GM23248 (cell line): ENCODE measurements at regions not wholly inside any gene's neighbourhood (a gene's known extent, or its start where the extent isn't known, plus 50 kb on each side); places are given as distances from the start of the nearest gene placed in this dataset.

Experiments
- DNase-seq: peaks from one replicate; pipeline ENCODE4 v3.0.0-alpha.2; 2015
- H2AFZ ChIP-seq: fragments of 200-600 bp; sonication (generic); 2 replicates; pipeline ENCODE4 v1.6.1; 2016; ENCODE audit warnings: antibody characterized with exemption
- H3F3A ChIP-seq: fragments of 200-600 bp; sonication (generic); 2 replicates; pipeline ENCODE4 v1.6.1; 2016; ENCODE audit warnings: mild to moderate bottlenecking, antibody characterized with exemption, mixed run types; ENCODE audit not compliant: insufficient read depth
- H3K27ac ChIP-seq: fragments of 200-600 bp; sonication (generic); 2 replicates; pipeline ENCODE4 v1.5.1; 2016; ENCODE audit warnings: mild to moderate bottlenecking
- H3K27me3 ChIP-seq: fragments of 200-600 bp; sonication (generic); replicated peaks from 2 replicates; pipeline ENCODE4 v1.6.1; 2016; ENCODE audit warnings: mild to moderate bottlenecking; ENCODE audit not compliant: insufficient read depth
- H3K36me3 ChIP-seq: fragments of 200-600 bp; sonication (generic); 2 replicates; pipeline ENCODE4 v1.6.1; 2016; ENCODE audit warnings: low read depth, mild to moderate bottlenecking
- H3K4me1 ChIP-seq: fragments of 200-600 bp; sonication (generic); 2 replicates; pipeline ENCODE4 v1.6.1; 2016; ENCODE audit warnings: mild to moderate bottlenecking; ENCODE audit not compliant: insufficient read depth
- H3K4me2 ChIP-seq: fragments of 200-600 bp; sonication (generic); one replicate; pipeline ENCODE4 v1.6.1; 2016; ENCODE audit warnings: mild to moderate bottlenecking; ENCODE audit not compliant: unreplicated experiment
- H3K4me3 ChIP-seq: fragments of 200-600 bp; sonication (generic); 2 replicates; pipeline ENCODE4 v1.5.1; 2016; ENCODE audit warnings: mild to moderate bottlenecking
- H3K79me2 ChIP-seq: fragments of 200-600 bp; sonication (generic); 2 replicates; pipeline ENCODE4 v1.6.1; 2016; ENCODE audit warnings: mild to moderate bottlenecking; ENCODE audit not compliant: insufficient read depth
- H3K9ac ChIP-seq: fragments of 200-600 bp; sonication (generic); 2 replicates; pipeline ENCODE4 v1.6.1; 2016; ENCODE audit warnings: mild to moderate bottlenecking
- H3K9me2 ChIP-seq: fragments of 200-600 bp; sonication (generic); 2 replicates; pipeline ENCODE4 v1.6.1; 2016; ENCODE audit warnings: mixed run types, mild to moderate bottlenecking, moderate library complexity; ENCODE audit not compliant: insufficient read depth
- H3K9me3 ChIP-seq: fragments of 200-600 bp; sonication (generic); one replicate; pipeline ENCODE4 v1.6.1; 2017; ENCODE audit warnings: low read depth
- H4K20me1 ChIP-seq: fragments of 200-600 bp; sonication (generic); 2 replicates; pipeline ENCODE4 v1.6.0; 2016; ENCODE audit not compliant: insufficient read depth
- EZH2 ChIP-seq: fragments of 200-600 bp; sonication (generic); IDR thresholded peaks from 2 replicates; pipeline ENCODE4 v1.6.1; 2018; ENCODE audit warnings: antibody characterized with exemption, mild to moderate bottlenecking; ENCODE audit not compliant: insufficient read depth, poor library complexity, severe bottlenecking
- EZH2phosphoT487 ChIP-seq: fragments of 200-600 bp; sonication (generic); IDR thresholded peaks from 2 replicates; pipeline ENCODE4 v1.6.1; 2018; ENCODE audit warnings: antibody characterized with exemption, moderate library complexity, mild to moderate bottlenecking, low read depth; ENCODE audit not compliant: insufficient read depth
- WGBS, 2 experiments: methylation state at CpG; one replicate each; pipeline ENCODE4 v1.1.6; 2015 to 2017; ENCODE audit warnings: low lambda C conversion rate in 2 of 2, low coverage in 1 of 2; ENCODE audit errors: missing lambda C conversion rate in 2 of 2; 5-methylcytosine and 5-hydroxymethylcytosine counted together
- in situ Hi-C: fragments of 300-500 bp; cut with MboI; formaldehyde crosslinking; loops from 2 replicates; pipeline ENCODE4 v1.15.0; 2020

DNA sequence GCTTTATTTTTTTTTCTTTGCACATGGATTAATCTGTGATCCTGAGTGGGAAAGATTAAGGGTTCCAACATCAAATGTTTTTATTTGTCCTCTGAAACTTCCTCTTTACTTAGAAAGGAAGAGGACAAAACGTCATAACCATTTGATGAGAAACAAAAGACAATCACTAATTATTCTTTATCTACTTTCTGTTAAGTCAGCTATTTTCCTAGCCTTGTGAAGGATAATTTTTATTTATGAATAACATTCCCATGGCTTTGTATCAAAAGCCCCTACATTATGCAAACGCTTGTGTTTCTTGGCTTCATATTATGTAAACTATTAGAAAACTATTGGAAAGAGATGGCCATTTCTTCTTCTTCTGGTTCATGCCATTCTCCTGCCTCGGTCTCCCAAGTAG is 677.6 kb downstream of the CDY2B start:
- TF ChIP-seq EZH2 (no peak), EZH2phosphoT487 (no peak)
- H3K4me2 ChIP-seq = no peak overlapping the region
- no peaks in the 10 kb centered on the region for H3K27me3 ChIP-seq
- H3K4me1 ChIP-seq = no peaks in the 10 kb centered on the region
- DNase-seq = no peak
- 10 to 11% methylated on average over 3 of the region's 3 CpGs for WGBS, 2 experiments
- H3K9me3 ChIP-seq = no peaks in the 10 kb centered on the region
- H3K27ac ChIP-seq = no peak overlapping the region
- no peaks in the 10 kb centered on the region for H3K36me3 ChIP-seq
- H4K20me1 ChIP-seq = no peaks in the 10 kb centered on the region
- no peak overlapping the region for H2AFZ ChIP-seq
- H3K9ac ChIP-seq = no peak overlapping the region
- H3K4me3 ChIP-seq = no peak overlapping the region
- no peaks in the 10 kb centered on the region for H3K9me2 ChIP-seq
- no peaks in the 10 kb centered on the region for H3K79me2 ChIP-seq
- no peaks in the 10 kb centered on the region for H3F3A ChIP-seq
- in situ Hi-C loops = no loop called here

DNA sequence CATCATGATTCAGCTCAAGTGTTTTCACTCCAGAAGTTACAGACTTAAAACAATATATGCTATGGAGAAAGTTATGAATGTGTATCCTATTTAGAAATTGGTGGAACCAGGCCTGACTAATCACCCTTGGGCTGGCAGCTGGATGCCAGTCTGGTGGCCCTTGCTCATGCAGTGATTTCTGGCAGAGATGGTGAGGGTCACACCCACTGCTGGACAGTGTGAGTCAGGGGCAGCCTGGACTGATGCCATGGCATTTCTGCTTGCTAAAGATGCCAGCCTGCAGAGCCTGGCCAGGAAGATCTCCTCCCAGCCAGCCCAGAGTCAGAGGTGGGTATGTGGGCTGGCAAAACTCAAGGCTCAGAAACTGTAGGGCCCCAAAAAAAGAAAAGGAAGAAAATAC is 695.7 kb downstream of the CDY2B start:
- no peak overlapping the region for H3K4me2 ChIP-seq
- no peaks in the 10 kb centered on the region for H3K9me3 ChIP-seq
- no peaks in the 10 kb centered on the region for H3K27me3 ChIP-seq
- H3K4me1 ChIP-seq = no peaks in the 10 kb centered on the region
- H3K36me3 ChIP-seq = no peaks in the 10 kb centered on the region
- no peaks in the 10 kb centered on the region for H3F3A ChIP-seq
- no peak overlapping the region for H3K27ac ChIP-seq
- no peak overlapping the region for H3K4me3 ChIP-seq
- no peaks in the 10 kb centered on the region for H4K20me1 ChIP-seq
- no peaks in the 10 kb centered on the region for H3K79me2 ChIP-seq
- no peaks in the 10 kb centered on the region for H3K9me2 ChIP-seq
- no peak overlapping the region for H3K9ac ChIP-seq
- in situ Hi-C loops = no loop called here
- no peak overlapping the region for H2AFZ ChIP-seq
- DNase-seq = no peak
- no peak for TF ChIP-seq EZH2phosphoT487
- no peak for TF ChIP-seq EZH2

DNA sequence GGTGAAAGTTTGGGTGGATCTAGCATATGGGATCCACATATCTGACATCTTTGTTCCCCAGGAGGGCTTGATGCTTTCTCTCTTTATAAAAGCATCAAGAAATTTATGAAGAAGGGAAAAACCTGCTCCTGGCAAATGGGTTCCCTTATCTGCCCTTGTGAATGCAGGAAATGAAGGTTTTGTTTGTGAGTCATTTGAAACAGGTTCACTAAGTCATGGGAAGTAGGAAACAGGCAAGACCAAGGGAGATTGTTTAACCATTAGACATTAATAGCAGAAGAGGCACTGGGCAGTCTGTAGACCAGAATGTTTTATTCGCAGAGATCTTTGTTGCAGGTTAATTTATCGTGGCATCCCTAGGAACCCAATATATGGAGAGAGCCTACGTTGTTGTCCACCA is 713.1 kb downstream of the CDY2B start:
- Histone ChIP-seq H3K36me3 (no peaks in the 10 kb centered on the region), H3K27ac (no peak overlapping the region), H3K4me3 (no peak overlapping the region), H3F3A (no peaks in the 10 kb centered on the region), H3K9me3 (no peaks in the 10 kb centered on the region), H3K4me2 (no peak overlapping the region), H3K9me2 (no peaks in the 10 kb centered on the region), H3K4me1 (no peaks in the 10 kb centered on the region), H3K79me2 (no peaks in the 10 kb centered on the region), H4K20me1 (no peaks in the 10 kb centered on the region), H3K9ac (no peak overlapping the region), H2AFZ (no peak overlapping the region), H3K27me3 (no peaks in the 10 kb centered on the region)
- TF ChIP-seq EZH2phosphoT487 = no peak
- in situ Hi-C loops = no loop called here
- DNase-seq = no peak
- WGBS, 2 experiments = 12 to 25% methylated on average over 3 of the region's 3 CpGs

DNA sequence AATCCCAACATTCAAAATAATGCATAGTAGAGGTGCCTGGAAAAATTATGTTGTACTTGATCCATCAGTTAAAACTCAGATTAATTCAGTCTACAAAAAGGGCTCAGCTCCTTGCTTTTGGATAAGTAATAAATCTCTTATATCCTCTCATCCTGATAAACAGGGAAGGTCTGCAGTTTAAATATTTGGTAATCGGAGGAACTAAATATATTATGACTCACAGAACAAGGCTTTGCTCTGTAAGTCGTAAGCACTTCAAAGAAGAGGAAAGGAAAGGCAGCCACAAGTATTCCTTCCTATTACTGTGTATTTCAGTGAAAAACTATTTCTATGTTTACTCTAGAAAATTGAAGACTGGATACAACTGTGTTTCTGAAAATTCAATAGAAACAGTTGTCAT is 757.9 kb downstream of the CDY2B start:
- H3F3A ChIP-seq = no peaks in the 10 kb centered on the region
- 0 to 6% methylated on average over 2 of the region's 2 CpGs for WGBS, 2 experiments
- no peaks in the 10 kb centered on the region for H3K4me1 ChIP-seq
- H3K4me3 ChIP-seq = no peak overlapping the region
- no peak overlapping the region for H3K9ac ChIP-seq
- H2AFZ ChIP-seq = no peak overlapping the region
- H3K27me3 ChIP-seq = no peaks in the 10 kb centered on the region
- no peak for DNase-seq
- H3K9me3 ChIP-seq = no peaks in the 10 kb centered on the region
- no peak for TF ChIP-seq EZH2phosphoT487
- TF ChIP-seq EZH2 = no peak
- in situ Hi-C loops = no loop called here
- no peaks in the 10 kb centered on the region for H3K79me2 ChIP-seq
- H3K36me3 ChIP-seq = no peaks in the 10 kb centered on the region
- no peaks in the 10 kb centered on the region for H4K20me1 ChIP-seq
- H3K27ac ChIP-seq = no peak overlapping the region
- no peak overlapping the region for H3K4me2 ChIP-seq
- H3K9me2 ChIP-seq = no peaks in the 10 kb centered on the region

DNA sequence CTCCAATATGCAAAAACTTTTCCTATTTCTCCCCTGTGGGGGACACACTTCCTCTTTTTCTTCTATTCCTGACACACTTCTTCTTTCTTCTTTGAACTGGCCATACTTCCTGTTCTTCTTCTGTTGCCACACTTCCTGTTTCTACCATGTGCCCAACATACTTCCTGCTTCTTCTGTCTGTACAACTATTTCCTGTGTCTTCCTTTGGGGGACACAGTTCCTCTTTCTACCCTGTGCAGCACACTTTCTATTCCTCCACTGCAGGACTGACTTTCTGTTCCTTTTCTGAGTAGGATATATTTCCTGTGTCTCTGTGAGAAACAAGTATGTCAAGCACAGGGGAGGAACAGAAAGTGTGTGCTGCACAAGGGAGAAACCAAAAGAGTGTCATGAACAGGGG is 794.7 kb downstream of the CDY2B start:
- Histone ChIP-seq H2AFZ (no peak overlapping the region), H3K27me3 (no peaks in the 10 kb centered on the region)

More for the DNA sequence above, 794.7 kb downstream of the CDY2B start:
- Histone ChIP-seq H4K20me1 (no peaks in the 10 kb centered on the region), H3F3A (no peaks in the 10 kb centered on the region), H3K9me3 (no peaks in the 10 kb centered on the region), H3K4me3 (no peak overlapping the region), H3K79me2 (no peaks in the 10 kb centered on the region), H3K27ac (no peak overlapping the region), H3K9ac (no peak overlapping the region), H3K9me2 (no peaks in the 10 kb centered on the region), H3K4me2 (no peak overlapping the region), H3K36me3 (no peaks in the 10 kb centered on the region), H3K4me1 (no peaks in the 10 kb centered on the region)
- in situ Hi-C loops = no loop called here
- TF ChIP-seq EZH2 = no peak
- TF ChIP-seq EZH2phosphoT487 = no peak
- no peak for DNase-seq
